Kidney (tissue), 13 donors: ENCODE measurements at regions not wholly inside any gene's neighbourhood (a gene's known extent, or its start where the extent isn't known, plus 50 kb on each side); places are given as distances from the start of the nearest gene placed in this dataset.

Experiments
- DNase-seq, 5 donors: peaks; one replicate each; pipeline ENCODE4 v3.0.0-alpha.2; 2013 to 2020
- FAIRE-seq: peaks from 2 replicates; lab custom pipeline; 2012; peaks lifted over from hg19 to GRCh38; lab: Jason Lieb, UNC
- H3K27ac ChIP-seq, 2 donors: one replicate each; pipeline ENCODE4 v1.7.0; 2013; ENCODE audit warnings: low read depth in 2 of 2, low read length in 2 of 2, inconsistent platforms in 1 of 2
- H3K27me3 ChIP-seq: one replicate; pipeline ENCODE4 v1.7.1; 2013; ENCODE audit warnings: low read length, inconsistent platforms; ENCODE audit not compliant: control insufficient read depth, insufficient read depth
- H3K36me3 ChIP-seq, 3 donors: one replicate each; pipeline versions ENCODE4 v1.7.0 to v1.7.1; 2013; ENCODE audit warnings: low read length in 3 of 3, control low read depth in 1 of 3, inconsistent platforms in 1 of 3; ENCODE audit not compliant: insufficient read depth in 3 of 3, control insufficient read depth in 2 of 3
- H3K4me1 ChIP-seq, 3 donors: one replicate each; pipeline versions ENCODE4 v1.7.0 to v1.7.1; 2013; ENCODE audit warnings: low read length in 3 of 3, inconsistent platforms in 1 of 3, low read depth in 1 of 3; ENCODE audit not compliant: control insufficient read depth in 2 of 3, insufficient read depth in 2 of 3
- H3K4me3 ChIP-seq, 3 donors: one replicate each; pipeline versions ENCODE4 v1.7.0 to v1.8.1; 2013; ENCODE audit warnings: low read length in 3 of 3, control low read depth in 1 of 3, inconsistent platforms in 1 of 3
- H3K9ac ChIP-seq, 3 donors: one replicate each; pipeline versions ENCODE4 v1.7.0 to v1.7.1; 2013; ENCODE audit warnings: low read length in 3 of 3, control low read depth in 1 of 3, inconsistent platforms in 1 of 3
- H3K9me3 ChIP-seq, 3 donors: one replicate each; pipeline versions ENCODE4 v1.7.0 to v1.7.1; 2013; ENCODE audit warnings: low read length in 3 of 3, control low read depth in 1 of 3, inconsistent platforms in 1 of 3; ENCODE audit not compliant: control insufficient read depth in 2 of 3, insufficient read depth in 1 of 3
- intact Hi-C: fragments of 100-400 bp; cut with DNase I; formaldehyde crosslinking; loops from one replicate; pipeline ENCODE4 v1.11.1; 2022
- TF ChIP-seq, protein P1 (sequence below): IDR thresholded peaks from 3 replicates; pipeline ENCODE4 v1.5.1; 2012; ENCODE audit warnings: mild to moderate bottlenecking, moderate library complexity, borderline replicate concordance; ENCODE audit not compliant: insufficient read depth; ENCODE audit errors: extremely low read depth
- donor health status: control.
- donor health status: control.
- donor health status: control.
- donor health status: control.
- donor health status: control.
- donor health status: DM: yes; HTN: yes; CAD: no.
- donor health status: Normal renal cell carcinoma (clear cell type).

DNA sequence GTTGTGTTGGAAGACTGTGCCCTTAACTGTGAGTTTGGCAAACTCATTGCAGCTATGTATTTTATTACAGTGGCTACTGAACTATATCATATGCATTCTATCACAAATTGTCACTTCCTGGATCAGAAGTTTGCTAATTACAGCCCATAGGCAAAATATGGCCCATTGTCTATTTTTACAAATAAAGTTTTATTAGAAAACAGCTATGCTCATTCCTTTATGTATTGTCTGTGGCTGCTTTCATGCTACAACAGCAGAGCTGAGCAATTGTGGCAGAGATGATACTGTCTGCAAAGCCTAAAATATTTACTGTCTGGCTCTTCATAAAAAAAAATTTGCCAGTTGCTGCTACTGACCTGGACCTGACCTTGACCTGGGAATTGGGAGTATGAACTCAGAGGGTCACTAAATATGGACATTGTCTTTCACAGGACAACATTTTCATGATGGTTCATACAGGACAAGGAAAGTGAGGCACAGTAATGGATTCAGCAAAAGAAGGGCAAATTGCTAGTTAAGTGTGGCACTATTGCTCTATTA is 316.9 kb downstream of the ZNF621 start:
- Histone ChIP-seq H3K27me3 (no peaks in the 10 kb centered on the region), H3K27ac (no peak overlapping the region), H3K36me3 (no peaks in the 10 kb centered on the region), H3K4me1 (no peaks in the 10 kb centered on the region), H3K9ac (no peak overlapping the region), H3K4me3 (no peak overlapping the region), H3K9me3 (no peaks in the 10 kb centered on the region)
- FAIRE-seq (no peak), DNase-seq (no peak)
- TF ChIP-seq, protein P1, sequence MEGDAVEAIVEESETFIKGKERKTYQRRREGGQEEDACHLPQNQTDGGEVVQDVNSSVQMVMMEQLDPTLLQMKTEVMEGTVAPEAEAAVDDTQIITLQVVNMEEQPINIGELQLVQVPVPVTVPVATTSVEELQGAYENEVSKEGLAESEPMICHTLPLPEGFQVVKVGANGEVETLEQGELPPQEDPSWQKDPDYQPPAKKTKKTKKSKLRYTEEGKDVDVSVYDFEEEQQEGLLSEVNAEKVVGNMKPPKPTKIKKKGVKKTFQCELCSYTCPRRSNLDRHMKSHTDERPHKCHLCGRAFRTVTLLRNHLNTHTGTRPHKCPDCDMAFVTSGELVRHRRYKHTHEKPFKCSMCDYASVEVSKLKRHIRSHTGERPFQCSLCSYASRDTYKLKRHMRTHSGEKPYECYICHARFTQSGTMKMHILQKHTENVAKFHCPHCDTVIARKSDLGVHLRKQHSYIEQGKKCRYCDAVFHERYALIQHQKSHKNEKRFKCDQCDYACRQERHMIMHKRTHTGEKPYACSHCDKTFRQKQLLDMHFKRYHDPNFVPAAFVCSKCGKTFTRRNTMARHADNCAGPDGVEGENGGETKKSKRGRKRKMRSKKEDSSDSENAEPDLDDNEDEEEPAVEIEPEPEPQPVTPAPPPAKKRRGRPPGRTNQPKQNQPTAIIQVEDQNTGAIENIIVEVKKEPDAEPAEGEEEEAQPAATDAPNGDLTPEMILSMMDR = no peak
- intact Hi-C loops = no loop called here

DNA sequence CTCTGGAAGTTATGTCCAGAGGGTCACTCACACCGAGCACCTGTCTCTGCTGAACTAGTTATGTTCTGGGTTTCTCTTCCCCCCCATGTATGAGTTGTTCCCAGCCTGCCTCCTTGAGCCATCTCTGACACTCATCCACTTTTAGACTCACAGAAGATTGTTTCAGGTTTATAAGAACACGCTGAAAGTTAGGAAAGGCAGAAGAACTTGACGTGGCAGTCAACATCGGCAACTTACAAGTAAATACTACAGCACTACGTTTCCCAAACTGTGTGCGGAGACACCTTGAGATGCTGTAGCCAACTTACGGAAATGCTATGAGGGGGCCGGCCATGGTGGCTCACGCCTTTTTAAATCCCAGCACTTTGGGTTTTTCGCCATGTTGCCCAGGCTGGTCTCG is 318.0 kb downstream of the ZNF621 start:
- no peak overlapping the region for H3K9ac ChIP-seq
- no peaks in the 10 kb centered on the region for H3K27me3 ChIP-seq
- no peak overlapping the region for H3K4me3 ChIP-seq
- no peaks in the 10 kb centered on the region for H3K9me3 ChIP-seq
- H3K27ac ChIP-seq = no peak overlapping the region
- intact Hi-C loops = no loop called here
- no peaks in the 10 kb centered on the region for H3K36me3 ChIP-seq
- TF ChIP-seq, protein P1 = no peak
- no peaks in the 10 kb centered on the region for H3K4me1 ChIP-seq
- DNase-seq (no peak), FAIRE-seq (no peak)

DNA sequence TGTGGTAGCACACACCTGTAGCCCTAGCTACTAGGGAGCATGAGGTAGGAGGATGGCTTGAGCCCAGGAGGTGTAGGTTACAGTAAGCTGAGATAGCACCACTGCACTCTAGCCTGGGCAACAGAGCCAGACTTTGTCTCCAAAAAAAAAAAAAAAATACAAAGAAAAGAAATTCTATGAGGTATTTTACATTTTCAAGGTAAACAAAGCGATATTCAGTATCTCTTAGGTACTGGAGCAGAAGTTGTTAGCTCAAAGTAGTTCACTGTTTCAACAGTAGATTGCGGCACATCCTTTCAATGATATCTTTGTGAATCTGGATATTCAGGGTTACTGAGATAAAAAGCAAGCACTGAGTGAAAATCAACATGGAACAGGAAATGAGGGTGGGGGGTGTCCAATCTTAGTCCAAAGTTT is 318.5 kb downstream of the ZNF621 start:
- no peaks in the 10 kb centered on the region for H3K9me3 ChIP-seq
- H3K9ac ChIP-seq = no peak overlapping the region
- H3K4me1 ChIP-seq = no peaks in the 10 kb centered on the region
- no peaks in the 10 kb centered on the region for H3K36me3 ChIP-seq
- no peak overlapping the region for H3K4me3 ChIP-seq
- H3K27ac ChIP-seq = no peak overlapping the region
- FAIRE-seq = no peak
- DNase-seq = no peak
- intact Hi-C loops = no loop called here
- TF ChIP-seq, protein P1 = no peak
- no peaks in the 10 kb centered on the region for H3K27me3 ChIP-seq

DNA sequence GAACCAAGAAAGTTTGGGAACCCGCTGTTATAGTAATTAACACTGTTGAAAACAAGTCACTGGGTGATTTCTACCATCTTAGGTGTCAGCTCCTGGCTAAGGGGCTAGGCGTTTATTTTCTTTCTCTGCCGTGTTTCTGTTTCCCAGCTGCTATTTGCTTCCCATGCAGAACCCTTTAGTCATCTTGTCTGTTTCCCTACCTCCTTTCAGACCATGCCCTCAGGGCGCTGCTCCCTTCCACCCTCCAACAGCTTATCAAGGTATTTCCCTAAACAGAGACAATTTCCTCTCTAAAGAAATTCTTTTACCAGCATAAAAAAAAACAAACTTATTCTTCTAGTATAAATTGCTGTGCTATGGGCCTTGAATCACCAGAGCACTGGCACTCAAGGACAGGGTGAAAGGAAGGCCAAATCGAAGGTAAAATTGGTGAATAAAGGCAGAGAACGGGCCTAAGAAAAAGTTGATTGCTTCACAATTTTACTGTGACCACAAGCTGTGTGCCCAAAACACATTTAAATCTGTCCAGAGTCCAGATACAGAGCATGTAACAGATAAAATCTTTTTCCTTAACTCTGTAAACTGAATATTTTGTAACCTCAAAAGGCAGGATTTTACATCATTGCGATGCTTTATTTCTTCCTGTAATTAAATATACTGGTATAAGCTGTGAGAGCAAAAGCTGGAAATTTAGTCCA is 319.2 kb downstream of the ZNF621 start:
- DNase-seq = no peak
- Histone ChIP-seq H3K27ac (no peak overlapping the region), H3K27me3 (no peaks in the 10 kb centered on the region), H3K4me3 (no peak overlapping the region), H3K9ac (no peak overlapping the region), H3K36me3 (no peaks in the 10 kb centered on the region), H3K4me1 (no peaks in the 10 kb centered on the region), H3K9me3 (no peaks in the 10 kb centered on the region)
- TF ChIP-seq, protein P1 = no peak
- no peak for FAIRE-seq
- intact Hi-C loops = no loop called here
